GM12873 (cell line): ENCODE measurements at regions not wholly inside any gene's neighbourhood (a gene's known extent, or its start where the extent isn't known, plus 50 kb on each side); places are given as distances from the start of the nearest gene placed in this dataset.

ENCODE experiments used
- CTCF ChIP-seq: IDR thresholded peaks from 2 replicates; pipeline ENCODE4 v1.5.1; 2012; ENCODE audit warnings: low read depth, mild to moderate bottlenecking, moderate library complexity, low read length, control low read depth; ENCODE audit not compliant: insufficient read depth; ENCODE audit errors: missing control alignments

- no peak for TF ChIP-seq CTCF
Observed at GRCh38 chr11:115672999-115673411, 168.8 kb upstream of the CADM1 start.

GRCh38 chr11:115672412-115672811 is 168.2 kb upstream of the CADM1 start:
- TF ChIP-seq CTCF: no peak

GRCh38 chr11:115670538-115671205 is 166.5 kb upstream of the CADM1 start:
- TF ChIP-seq CTCF: no peak

- no peak for TF ChIP-seq CTCF
Observed at GRCh38 chr11:115665958-115666357, 161.7 kb upstream of the CADM1 start.

- TF ChIP-seq CTCF: no peak
Observed at GRCh38 chr11:115665175-115665821, 161.1 kb upstream of the CADM1 start.

- TF ChIP-seq CTCF: no peak
Observed at GRCh38 chr11:115664313-115664712, 160.1 kb upstream of the CADM1 start.

GRCh38 chr11:115663790-115664189 is 159.6 kb upstream of the CADM1 start:
- TF ChIP-seq CTCF: no peak
